Neuron (in vitro differentiated cells): ENCODE measurements at regions not wholly inside any gene's neighbourhood (a gene's known extent, or its start where the extent isn't known, plus 50 kb on each side); places are given as distances from the start of the nearest gene placed in this dataset.
"Not testable (repeated sequence)": the region's sequence is repeated elsewhere in the genome, so short reads cannot be mapped to it uniquely, and the experiment has no call there.

Experiments
- H2AFZ ChIP-seq: one replicate; pipeline ENCODE4 v1.6.1; 2013; ENCODE audit warnings: low read depth, mild to moderate bottlenecking, inconsistent platforms, low read length, moderate library complexity
- H3K27me3 ChIP-seq: one replicate; pipeline ENCODE4 v1.6.1; 2013; ENCODE audit warnings: low read length; ENCODE audit not compliant: insufficient read depth
- H3K36me3 ChIP-seq: one replicate; pipeline ENCODE4 v1.6.1; 2013; ENCODE audit warnings: low read length; ENCODE audit not compliant: insufficient read depth
- H3K4me1 ChIP-seq: one replicate; pipeline ENCODE4 v1.6.1; 2013; ENCODE audit warnings: low read length; ENCODE audit not compliant: insufficient read depth
- H3K4me3 ChIP-seq: 2 replicates; pipeline ENCODE4 v1.5.1; 2013; ENCODE audit warnings: mild to moderate bottlenecking, low read length, moderate library complexity
- H3K9me3 ChIP-seq: one replicate; pipeline ENCODE4 v1.6.1; 2013; ENCODE audit warnings: low read length

GRCh38 chr1:80579055-80579454 is 1221.7 kb upstream of the ADGRL2 start:
- Histone ChIP-seq H3K9me3 (no peaks in the 10 kb centered on the region), H3K27me3 (no peaks in the 10 kb centered on the region), H3K36me3 (no peaks in the 10 kb centered on the region), H2AFZ (no peak overlapping the region), H3K4me3 (no peak overlapping the region), H3K4me1 (no peaks in the 10 kb centered on the region)

GRCh38 chr1:80566867-80567266 is 1233.9 kb upstream of the ADGRL2 start:
- Histone ChIP-seq H3K4me3 (no peak overlapping the region), H2AFZ (no peak overlapping the region), H3K27me3 (no peaks in the 10 kb centered on the region), H3K36me3 (no peaks in the 10 kb centered on the region), H3K4me1 (no peaks in the 10 kb centered on the region), H3K9me3 (no peaks in the 10 kb centered on the region)

GRCh38 chr1:80566123-80566522 is 1234.6 kb upstream of the ADGRL2 start:
- H3K4me3 ChIP-seq: no peak overlapping the region
- H3K36me3 ChIP-seq: no peaks in the 10 kb centered on the region
- no peaks in the 10 kb centered on the region for H3K27me3 ChIP-seq
- no peaks in the 10 kb centered on the region for H3K9me3 ChIP-seq
- no peaks in the 10 kb centered on the region for H3K4me1 ChIP-seq
- peak overlapping the region; percentile 34 for H2AFZ ChIP-seq

GRCh38 chr1:80565406-80565805 is 1235.3 kb upstream of the ADGRL2 start:
- no peaks in the 10 kb centered on the region for H3K36me3 ChIP-seq
- no peak overlapping the region for H2AFZ ChIP-seq

GRCh38 chr1:80542231-80542630 is 1258.5 kb upstream of the ADGRL2 start:
- Histone ChIP-seq H3K9me3 (no peaks in the 10 kb centered on the region), H3K4me3 (no peak overlapping the region), H3K36me3 (no peaks in the 10 kb centered on the region), H2AFZ (no peak overlapping the region), H3K27me3 (no peaks in the 10 kb centered on the region), H3K4me1 (no peaks in the 10 kb centered on the region)

More at GRCh38 chr1:80565406-80565805, 1235.3 kb upstream of the ADGRL2 start:
- H3K27me3 ChIP-seq: no peaks in the 10 kb centered on the region
- H3K4me3 ChIP-seq: no peak overlapping the region
- no peaks in the 10 kb centered on the region for H3K4me1 ChIP-seq
- no peaks in the 10 kb centered on the region for H3K9me3 ChIP-seq

- Histone ChIP-seq H3K4me1 (peaks cover 4% of the 10 kb centered on the region), H2AFZ (no peak overlapping the region), H3K4me3 (no peak overlapping the region), H3K27me3 (no peaks in the 10 kb centered on the region), H3K9me3 (no peaks in the 10 kb centered on the region), H3K36me3 (no peaks in the 10 kb centered on the region)
Measured at GRCh38 chr1:80540596-80540995, 1260.1 kb upstream of the ADGRL2 start.

- H3K4me1 ChIP-seq: peaks cover 8% of the 10 kb centered on the region
- H3K9me3 ChIP-seq: no peaks in the 10 kb centered on the region
- no peak overlapping the region for H2AFZ ChIP-seq
- no peaks in the 10 kb centered on the region for H3K36me3 ChIP-seq
- H3K27me3 ChIP-seq: no peaks in the 10 kb centered on the region
- no peak overlapping the region for H3K4me3 ChIP-seq
Measured at GRCh38 chr1:80540149-80540548, 1260.6 kb upstream of the ADGRL2 start.

- not testable (repeated sequence) for H2AFZ ChIP-seq, H3K36me3 ChIP-seq, H3K27me3 ChIP-seq, H3K9me3 ChIP-seq, H3K4me3 ChIP-seq
- H3K4me1 ChIP-seq: peaks cover 16% of the 10 kb centered on the region
Measured at GRCh38 chr1:80539298-80539697, 1261.4 kb upstream of the ADGRL2 start.

- H3K4me3 ChIP-seq: no peak overlapping the region
- H3K27me3 ChIP-seq: no peaks in the 10 kb centered on the region
- no peaks in the 10 kb centered on the region for H3K36me3 ChIP-seq
- peaks cover 32% of the 10 kb centered on the region for H3K4me1 ChIP-seq
- no peaks in the 10 kb centered on the region for H3K9me3 ChIP-seq
- no peak overlapping the region for H2AFZ ChIP-seq
Measured at GRCh38 chr1:80536461-80536860, 1264.3 kb upstream of the ADGRL2 start.

GRCh38 chr1:80535466-80535865 is 1265.3 kb upstream of the ADGRL2 start:
- Histone ChIP-seq H3K9me3 (no peaks in the 10 kb centered on the region), H3K36me3 (no peaks in the 10 kb centered on the region), H3K4me1 (peaks cover 32% of the 10 kb centered on the region), H3K27me3 (no peaks in the 10 kb centered on the region), H3K4me3 (no peak overlapping the region), H2AFZ (no peak overlapping the region)

- Histone ChIP-seq H2AFZ (no peak overlapping the region), H3K27me3 (no peaks in the 10 kb centered on the region), H3K9me3 (no peaks in the 10 kb centered on the region), H3K4me3 (no peak overlapping the region), H3K36me3 (no peaks in the 10 kb centered on the region), H3K4me1 (peaks cover 32% of the 10 kb centered on the region)
Measured at GRCh38 chr1:80534606-80535360, 1266.0 kb upstream of the ADGRL2 start.

- H3K9me3 ChIP-seq: no peaks in the 10 kb centered on the region
- no peaks in the 10 kb centered on the region for H3K27me3 ChIP-seq
- H2AFZ ChIP-seq: no peak overlapping the region
- H3K4me3 ChIP-seq: peak overlapping the region; percentile 16
- H3K4me1 ChIP-seq: peaks cover 32% of the 10 kb centered on the region
- no peaks in the 10 kb centered on the region for H3K36me3 ChIP-seq
Measured at GRCh38 chr1:80533775-80534334, 1266.9 kb upstream of the ADGRL2 start.

- Histone ChIP-seq H3K4me3 (no peak overlapping the region), H3K4me1 (peaks cover 32% of the 10 kb centered on the region), H3K9me3 (no peaks in the 10 kb centered on the region), H3K27me3 (no peaks in the 10 kb centered on the region), H2AFZ (no peak overlapping the region), H3K36me3 (no peaks in the 10 kb centered on the region)
Measured at GRCh38 chr1:80533093-80533492, 1267.6 kb upstream of the ADGRL2 start.

GRCh38 chr1:80531182-80531581 is 1269.6 kb upstream of the ADGRL2 start:
- Histone ChIP-seq H3K36me3 (no peaks in the 10 kb centered on the region), H2AFZ (no peak overlapping the region), H3K4me3 (no peak overlapping the region), H3K4me1 (peaks cover 32% of the 10 kb centered on the region), H3K9me3 (no peaks in the 10 kb centered on the region), H3K27me3 (no peaks in the 10 kb centered on the region)
